H1 (cell line): ENCODE measurements at regions not wholly inside any gene's neighbourhood (a gene's known extent, or its start where the extent isn't known, plus 50 kb on each side); places are given as distances from the start of the nearest gene placed in this dataset.

Experiments
- ASH2L ChIP-seq: fragments of 200-600, 300-600 bp; sonication (generic); IDR thresholded peaks from one replicate; pipeline ENCODE4 v1.7.1; 2017; ENCODE audit warnings: low read length
- CHD1 ChIP-seq: IDR thresholded peaks from 2 replicates; pipeline ENCODE4 v1.6.1; 2012; ENCODE audit warnings: low read depth, low read length, improper control_type of control experiment
- CHD2 ChIP-seq: IDR thresholded peaks from 2 replicates; pipeline ENCODE4 v1.6.1; 2012; ENCODE audit warnings: low read length, improper control_type of control experiment
- CHD7 ChIP-seq: fragments of 300-600 bp; sonication (generic); IDR thresholded peaks from 2 replicates; pipeline ENCODE4 v1.7.1; 2012; ENCODE audit warnings: low read length, moderate library complexity, mild to moderate bottlenecking, inconsistent platforms; ENCODE audit not compliant: insufficient replicate concordance
- EZH2 ChIP-seq: fragments of 200-600 bp; sonication (generic); IDR thresholded peaks from 2 replicates; pipeline ENCODE4 v1.7.1; 2012; ENCODE audit warnings: low read depth, mild to moderate bottlenecking, moderate library complexity, low read length, inconsistent platforms; ENCODE audit not compliant: severe bottlenecking
- GABPA ChIP-seq: IDR thresholded peaks from 2 replicates; pipeline ENCODE4 v1.6.1; 2011; ENCODE audit warnings: mild to moderate bottlenecking, low read length, moderate library complexity, borderline replicate concordance; ENCODE audit not compliant: insufficient read depth
- KDM4A ChIP-seq: IDR thresholded peaks from one replicate; pipeline ENCODE4 v1.7.1; 2012; ENCODE audit warnings: low read depth, mild to moderate bottlenecking, moderate library complexity, low read length, inconsistent platforms; ENCODE audit not compliant: severe bottlenecking
- KDM5A ChIP-seq: fragments of 200-600 bp; IDR thresholded peaks from 2 replicates; pipeline ENCODE4 v1.7.1; 2012; ENCODE audit warnings: mild to moderate bottlenecking, low read length, inconsistent platforms, mixed read lengths
- POLR2A ChIP-seq, 2 experiments: IDR thresholded peaks; 1 replicate in 1 of 2; 2 replicates in 1 of 2; pipeline ENCODE4 v1.6.1; 2011; ENCODE audit warnings: low read depth in 2 of 2, low read length in 2 of 2, mild to moderate bottlenecking in 2 of 2; ENCODE audit errors: control extremely low read depth in 1 of 2
- POU5F1 ChIP-seq: IDR thresholded peaks from 2 replicates; pipeline ENCODE4 v1.6.1; 2011; ENCODE audit warnings: low read depth, mild to moderate bottlenecking, low read length, moderate library complexity
- RAD21 ChIP-seq, 2 experiments: IDR thresholded peaks in 1 of 2; conservative IDR thresholded peaks in 1 of 2; 2 replicates each; pipeline ENCODE4 v1.6.1; 2011; ENCODE audit warnings: low read depth in 2 of 2, low read length in 2 of 2, improper control_type of control experiment in 1 of 2, inconsistent platforms in 1 of 2, mild to moderate bottlenecking in 1 of 2, moderate library complexity in 1 of 2
- TCF12 ChIP-seq: IDR thresholded peaks from 2 replicates; pipeline ENCODE4 v1.6.1; 2011; ENCODE audit warnings: low read depth, mild to moderate bottlenecking, low read length
- ZNF274 ChIP-seq: IDR thresholded peaks from 2 replicates; pipeline ENCODE4 v1.7.0; 2012; ENCODE audit warnings: low read length, borderline replicate concordance; ENCODE audit errors: extremely low read depth

GRCh38 chr16:17705847-17706246, 235.1 kb upstream of the XYLT1 start (continued):
- TF ChIP-seq CHD7 (no peak), TCF12 (no peak), ASH2L (no peak), RAD21 (IDR thresholded peaks at IDR 0.05 in 1 of 2, conservative IDR thresholded peaks at IDR 0.05 in 1 of 2; ENCODE audit: low read depth in 2 of 2, low read length in 2 of 2) (no peak), KDM4A (no peak), POU5F1 (no peak), CHD1 (no peak), GABPA (no peak), ZNF274 (no peak), CHD2 (no peak), EZH2 (no peak), POLR2A (IDR thresholded peaks at IDR 0.05; ENCODE audit: control extremely low read depth in 1 of 2, low read depth in 2 of 2, low read length in 2 of 2) (no peak), KDM5A (no peak)
